Mesenteric fat pad (tissue), 1 donor: ENCODE measurements at regions not wholly inside any gene's neighbourhood (a gene's known extent, or its start where the extent isn't known, plus 50 kb on each side); places are given as distances from the start of the nearest gene placed in this dataset.
"Not testable (repeated sequence)": the region's sequence is repeated elsewhere in the genome, so short reads cannot be mapped to it uniquely, and the experiment has no call there.

ENCODE experiments used
- DNase-seq: peaks from one replicate; pipeline ENCODE4 v3.0.0-alpha.2; 2020; ENCODE audit warnings: low spot score
- donor health status: DM: yes; HTN: yes; CAD: no.

DNA sequence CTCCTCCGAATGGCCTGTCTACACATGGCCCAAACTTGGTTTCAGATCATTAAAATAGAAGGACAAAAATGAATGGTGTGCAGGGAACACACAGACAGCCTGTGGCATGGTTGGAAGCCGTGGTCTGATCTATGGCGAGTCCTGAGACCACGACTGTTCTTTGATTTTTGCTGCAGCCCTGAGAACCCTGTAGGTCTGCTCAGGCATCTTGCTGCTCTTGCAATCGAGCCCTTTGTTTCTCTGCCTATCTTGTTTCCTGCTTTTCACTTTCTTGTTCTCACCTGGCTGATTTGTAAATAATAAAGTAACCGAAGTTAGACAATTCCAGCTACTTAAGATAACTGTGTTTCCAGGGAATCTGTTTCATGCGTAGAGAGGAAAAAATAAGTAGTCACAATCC is 54.1 kb upstream of the NBPF9 start:
- DNase-seq, result not testable (repeated sequence)

DNA sequence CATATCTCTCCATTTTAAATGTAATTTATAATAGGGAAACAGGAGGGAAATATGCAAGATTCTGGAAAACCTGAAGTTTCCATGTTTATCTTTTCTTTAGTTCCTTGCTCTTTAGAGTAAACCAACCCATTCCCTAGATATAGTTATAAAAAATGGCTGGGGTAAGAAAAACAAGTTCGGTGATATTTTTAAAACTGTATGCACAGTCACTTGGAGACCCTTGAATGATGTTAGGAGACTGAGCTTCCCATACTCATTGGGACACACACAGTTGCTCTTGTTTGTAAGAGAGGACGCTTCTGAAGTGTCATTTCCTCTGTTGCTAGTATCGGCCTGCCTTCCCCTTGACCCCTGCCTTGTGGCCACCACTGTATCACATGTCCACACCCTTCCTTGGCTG is 55.0 kb upstream of the NBPF9 start:
- not testable (repeated sequence) for DNase-seq

DNA sequence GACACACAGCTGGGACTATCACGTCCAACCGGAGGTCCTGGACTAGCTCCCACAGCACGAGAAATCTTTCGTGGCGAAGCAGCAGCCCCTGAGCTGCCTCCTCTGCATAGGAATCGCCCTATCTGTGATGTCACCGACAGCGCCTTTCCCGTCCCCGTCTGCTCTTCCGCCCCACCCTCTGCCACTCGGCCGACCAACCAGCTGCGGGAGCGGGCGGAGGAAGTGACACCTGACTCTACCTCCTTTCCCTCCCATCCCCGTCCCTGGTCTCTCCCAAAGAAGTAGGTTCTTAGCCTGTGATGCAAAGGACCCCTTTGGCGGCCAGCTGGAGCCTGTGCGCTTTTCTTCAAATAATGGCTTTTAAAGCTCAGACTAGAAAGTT is 59.7 kb upstream of the NBPF9 start:
- DNase-seq, result not testable (repeated sequence)

DNA sequence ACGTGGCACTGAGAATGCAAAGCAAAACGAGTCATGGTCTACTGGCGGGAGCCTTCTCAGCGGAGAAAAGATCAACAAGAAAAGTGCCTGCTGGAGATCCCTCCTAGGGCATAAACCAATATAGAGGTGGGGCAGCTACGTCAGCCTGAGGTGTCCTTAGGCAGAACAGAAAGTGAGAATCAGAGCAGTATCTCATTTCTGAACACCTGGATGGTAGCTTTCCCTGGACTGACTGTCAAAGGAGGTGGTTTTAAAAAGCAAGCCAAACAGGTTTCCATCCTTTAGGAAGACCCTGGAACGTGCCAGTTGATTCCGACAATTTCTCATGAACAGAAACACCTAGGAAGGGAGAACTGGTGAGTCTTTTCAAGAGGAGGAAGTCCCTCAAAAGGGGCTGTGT is 71.4 kb upstream of the NBPF9 start:
- not testable (repeated sequence) for DNase-seq

DNA sequence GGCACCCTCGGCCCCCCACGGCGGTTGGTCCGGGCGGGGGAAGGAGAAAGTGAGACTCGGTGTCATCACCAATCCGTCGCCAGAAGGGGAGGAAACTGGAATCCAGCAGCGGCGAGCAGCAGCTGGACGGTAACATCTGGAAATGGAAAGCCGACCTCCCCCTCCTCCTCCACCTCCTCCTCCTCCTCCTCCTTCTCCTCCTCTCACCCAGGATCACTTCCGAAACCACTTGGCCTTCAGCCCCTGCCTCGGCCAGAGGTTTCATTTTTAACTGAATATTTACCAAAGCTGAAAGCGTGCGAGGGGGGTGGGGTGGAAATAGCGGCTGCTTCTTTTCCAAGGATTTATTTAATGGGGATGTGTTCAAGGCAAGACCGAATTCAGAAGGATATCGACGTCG is 72.5 kb upstream of the NBPF9 start:
- DNase-seq, result not testable (repeated sequence)

DNA sequence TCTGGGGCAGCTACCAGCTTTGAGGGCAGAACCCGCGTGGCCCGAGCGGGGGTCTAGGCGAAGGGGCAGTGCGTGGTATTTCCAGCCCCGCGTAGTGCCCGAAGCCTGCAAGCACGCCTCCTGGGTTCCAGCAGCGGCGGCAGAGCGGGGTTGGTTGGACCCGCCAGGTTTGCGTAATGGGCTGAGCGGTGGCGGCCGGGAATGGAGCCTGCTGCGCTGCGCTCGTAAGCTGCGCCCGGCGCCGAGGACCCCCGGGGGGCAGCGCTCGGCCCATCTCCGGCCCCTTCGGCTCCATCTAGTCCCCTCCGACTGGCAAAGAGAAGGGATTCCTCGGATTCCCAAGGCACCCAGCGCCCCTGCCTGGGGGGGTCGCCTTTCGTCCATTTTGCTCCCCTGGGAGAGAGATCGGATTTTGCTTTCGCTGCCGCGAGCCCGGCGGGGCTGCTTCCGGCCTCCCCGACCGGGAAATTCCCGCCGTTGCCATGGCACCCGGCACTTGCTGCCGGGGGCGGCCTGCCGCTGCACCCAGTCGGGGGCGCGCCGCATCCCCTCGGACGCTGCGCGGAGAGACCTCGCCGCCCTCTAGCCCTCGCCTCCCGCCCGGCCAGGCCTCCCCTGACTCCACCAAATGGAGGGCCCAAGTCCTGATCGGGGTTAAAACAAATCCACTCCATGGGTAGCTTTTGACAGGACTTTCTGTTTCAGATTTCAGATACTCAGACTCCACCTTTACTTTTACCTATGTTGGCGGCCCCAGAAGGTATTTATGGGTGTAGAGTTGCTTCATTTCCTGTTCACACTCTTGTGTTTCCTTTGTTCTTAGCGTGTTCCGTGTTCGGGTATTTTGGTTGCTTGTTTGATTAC is 73.3 kb upstream of the NBPF9 start:
- DNase-seq, result peak; percentile 88

DNA sequence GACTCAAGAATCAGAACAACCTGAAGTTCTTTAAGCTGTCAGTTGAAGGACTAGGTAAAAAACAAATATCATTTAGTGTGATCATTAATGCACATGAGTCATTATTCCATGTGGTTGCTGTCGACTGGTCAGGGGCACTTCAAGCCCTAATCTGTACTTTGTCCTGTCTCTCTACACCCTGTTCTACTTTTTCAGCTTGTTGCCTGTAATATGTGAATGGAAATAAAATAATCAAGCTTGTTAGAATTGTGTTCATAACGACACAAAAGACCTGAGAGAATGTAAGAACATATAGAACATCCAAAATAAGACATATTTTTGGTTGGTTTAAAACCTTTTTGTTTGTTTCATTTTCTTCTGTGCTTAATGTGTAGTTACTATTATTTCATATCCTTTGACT is 87.4 kb upstream of the NBPF9 start:
- not testable (repeated sequence) for DNase-seq

DNA sequence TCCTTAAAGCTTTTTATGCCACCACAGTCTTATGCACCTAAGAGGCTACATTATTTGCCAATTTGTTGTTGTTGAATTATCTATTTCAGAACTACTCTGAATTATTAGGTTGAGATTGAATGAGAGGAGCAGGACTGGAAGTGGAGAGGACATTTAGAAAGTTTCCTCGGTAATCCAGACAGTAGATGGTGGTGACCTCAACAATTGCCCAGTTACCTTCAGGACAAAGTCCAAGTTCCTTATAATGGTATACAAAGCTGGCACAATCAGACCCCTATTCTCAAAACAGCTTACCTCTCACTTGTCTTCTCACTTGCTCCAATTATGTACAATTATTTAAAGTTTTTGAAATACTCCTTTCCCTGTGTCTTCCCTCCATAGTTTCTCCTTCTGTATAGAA is 93.3 kb upstream of the NBPF9 start:
- DNase-seq, result not testable (repeated sequence)

DNA sequence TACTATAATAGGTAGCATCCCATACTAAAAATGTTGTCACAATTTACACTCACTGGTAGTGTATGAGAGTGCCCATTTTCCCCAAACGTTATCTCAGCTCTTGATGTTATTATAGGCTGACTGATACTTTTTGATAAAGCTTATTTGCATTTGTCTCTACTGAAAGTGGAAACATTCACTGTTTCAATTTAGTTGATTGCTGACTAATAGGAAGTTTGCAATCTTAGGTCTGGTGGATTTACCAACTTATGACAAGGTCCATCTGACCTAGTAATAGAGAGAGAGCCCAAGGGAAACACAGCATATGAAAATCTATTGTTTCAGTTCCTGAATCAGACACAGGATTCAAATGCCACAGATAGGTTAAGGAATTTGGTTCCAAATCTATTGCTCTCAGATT is 97.2 kb upstream of the NBPF9 start:
- DNase-seq, result not testable (repeated sequence)

DNA sequence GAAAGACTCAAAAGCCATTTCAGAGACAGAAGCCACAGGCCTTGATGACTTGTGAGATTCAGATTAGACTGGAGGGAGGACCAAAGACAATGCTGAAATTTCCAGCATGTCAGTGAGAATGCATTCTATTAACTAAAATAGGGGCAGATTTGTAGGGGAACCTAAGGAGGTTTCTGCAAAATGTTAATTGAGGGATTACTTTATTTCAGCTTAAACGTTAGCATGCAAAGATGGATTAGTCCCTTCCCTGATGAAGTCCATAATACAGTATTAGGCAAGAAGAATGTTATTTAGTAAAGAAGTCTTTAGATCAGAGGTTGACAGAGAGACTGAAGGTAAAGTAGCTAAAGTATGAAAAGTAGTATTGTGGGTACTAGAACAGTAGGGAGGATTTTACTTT is 98.9 kb upstream of the NBPF9 start:
- DNase-seq, result not testable (repeated sequence)

DNA sequence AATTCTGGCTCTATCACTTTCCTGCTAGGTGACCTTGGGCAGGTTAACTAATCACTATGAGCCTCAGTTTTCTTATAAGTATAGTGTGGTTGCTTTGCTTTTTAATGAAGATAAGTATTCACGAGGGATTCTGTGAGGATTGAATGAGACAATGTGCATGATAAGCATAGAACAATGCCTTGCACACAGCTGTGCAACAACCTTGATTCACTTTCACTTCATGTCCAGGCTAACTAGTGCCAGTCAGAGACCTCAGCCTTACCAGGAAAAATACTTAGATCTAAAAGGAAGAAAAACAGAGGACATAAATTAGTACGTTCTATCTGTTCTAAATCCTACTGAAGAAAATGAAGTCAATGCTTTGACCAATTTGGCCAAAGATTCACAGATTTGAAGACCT is 101.0 kb upstream of the NBPF9 start:
- not testable (repeated sequence) for DNase-seq

DNA sequence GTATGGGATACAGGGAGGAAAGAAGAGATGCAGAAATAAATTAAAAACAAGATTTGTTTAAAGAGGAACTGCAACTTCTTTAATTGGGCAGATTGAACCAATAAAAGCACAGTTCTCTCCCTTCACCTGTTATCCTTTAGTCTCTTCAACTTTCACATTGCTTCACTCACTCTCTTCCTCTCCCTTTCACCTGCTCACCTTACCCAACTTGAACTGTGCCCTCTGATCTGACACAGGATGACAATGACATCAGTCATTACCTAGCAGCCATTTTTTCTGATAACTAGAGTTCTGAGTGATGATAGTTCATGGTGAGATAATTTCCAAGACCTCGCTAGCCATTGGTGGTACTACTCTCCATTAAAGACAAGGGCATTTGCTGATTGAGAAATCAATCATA is 105.5 kb upstream of the NBPF9 start:
- DNase-seq, result not testable (repeated sequence)

DNA sequence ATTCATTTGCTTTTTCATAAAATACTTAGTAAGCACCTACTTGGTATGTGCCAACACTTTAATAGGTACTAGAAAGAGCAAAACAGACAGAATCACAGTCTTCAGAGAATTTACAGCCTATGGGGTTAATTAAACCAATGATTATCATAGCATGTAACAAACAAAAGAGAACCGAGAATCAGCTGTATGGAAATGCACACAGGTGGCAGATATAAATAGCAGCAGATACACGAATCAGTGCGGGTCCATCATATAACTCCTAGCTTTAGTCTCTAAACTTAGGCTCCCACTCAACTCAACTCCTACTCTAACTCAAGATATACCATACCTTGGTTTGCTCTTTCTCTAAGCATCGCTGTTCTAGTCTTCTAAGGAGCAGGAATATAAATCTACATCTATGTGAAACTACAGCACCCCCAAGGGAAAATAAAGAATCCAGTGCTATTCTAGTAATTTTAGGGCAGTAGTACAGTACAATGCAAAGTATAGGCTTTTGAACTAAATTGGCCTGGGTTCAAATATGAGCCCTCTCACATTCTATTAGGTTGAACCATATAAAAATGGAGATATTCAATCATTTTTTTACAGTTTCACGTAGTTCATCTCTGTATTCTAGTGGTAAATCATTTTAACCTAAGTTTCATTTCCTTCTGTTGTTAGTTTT is 108.5 kb upstream of the NBPF9 start:
- DNase-seq, result not testable (repeated sequence)

DNA sequence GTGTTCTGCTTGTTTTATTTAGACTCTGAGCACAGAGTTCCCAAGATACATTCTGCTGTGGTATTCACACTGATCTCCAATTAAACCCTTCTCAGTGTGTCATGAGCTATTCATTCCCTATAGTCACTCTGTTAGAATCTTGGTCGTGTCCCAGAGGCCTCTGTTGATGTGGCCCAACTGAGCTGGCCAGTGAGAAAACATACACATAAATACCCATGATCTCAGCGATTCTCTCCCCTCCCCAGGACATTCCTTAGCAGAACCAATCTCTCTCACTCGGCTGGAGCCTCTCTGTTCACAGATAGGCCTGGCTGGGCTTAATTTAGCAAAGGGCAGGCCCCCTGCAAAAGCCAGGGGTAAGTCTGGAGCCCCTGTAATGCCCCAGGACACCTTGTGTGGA is 109.6 kb upstream of the NBPF9 start:
- DNase-seq, result not testable (repeated sequence)

DNA sequence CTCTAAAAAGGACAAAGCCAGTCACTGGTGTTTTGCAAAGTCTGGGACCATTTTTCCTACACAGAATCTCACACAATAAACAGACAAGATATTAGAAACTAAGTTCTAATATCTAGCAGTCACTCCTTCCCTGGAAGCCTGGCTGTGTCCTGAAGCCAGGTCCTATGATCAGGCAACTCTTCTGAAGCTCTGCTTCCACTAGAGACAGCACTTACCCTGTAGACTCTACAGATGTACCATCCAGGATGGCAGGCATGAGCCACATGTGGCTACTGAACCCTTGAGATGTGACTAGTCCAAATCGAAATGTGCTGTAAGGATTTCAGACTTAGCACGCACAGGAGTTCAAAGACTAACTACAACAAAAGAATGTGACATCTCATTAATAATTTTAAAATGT is 110.3 kb upstream of the NBPF9 start:
- DNase-seq, result not testable (repeated sequence)

DNA sequence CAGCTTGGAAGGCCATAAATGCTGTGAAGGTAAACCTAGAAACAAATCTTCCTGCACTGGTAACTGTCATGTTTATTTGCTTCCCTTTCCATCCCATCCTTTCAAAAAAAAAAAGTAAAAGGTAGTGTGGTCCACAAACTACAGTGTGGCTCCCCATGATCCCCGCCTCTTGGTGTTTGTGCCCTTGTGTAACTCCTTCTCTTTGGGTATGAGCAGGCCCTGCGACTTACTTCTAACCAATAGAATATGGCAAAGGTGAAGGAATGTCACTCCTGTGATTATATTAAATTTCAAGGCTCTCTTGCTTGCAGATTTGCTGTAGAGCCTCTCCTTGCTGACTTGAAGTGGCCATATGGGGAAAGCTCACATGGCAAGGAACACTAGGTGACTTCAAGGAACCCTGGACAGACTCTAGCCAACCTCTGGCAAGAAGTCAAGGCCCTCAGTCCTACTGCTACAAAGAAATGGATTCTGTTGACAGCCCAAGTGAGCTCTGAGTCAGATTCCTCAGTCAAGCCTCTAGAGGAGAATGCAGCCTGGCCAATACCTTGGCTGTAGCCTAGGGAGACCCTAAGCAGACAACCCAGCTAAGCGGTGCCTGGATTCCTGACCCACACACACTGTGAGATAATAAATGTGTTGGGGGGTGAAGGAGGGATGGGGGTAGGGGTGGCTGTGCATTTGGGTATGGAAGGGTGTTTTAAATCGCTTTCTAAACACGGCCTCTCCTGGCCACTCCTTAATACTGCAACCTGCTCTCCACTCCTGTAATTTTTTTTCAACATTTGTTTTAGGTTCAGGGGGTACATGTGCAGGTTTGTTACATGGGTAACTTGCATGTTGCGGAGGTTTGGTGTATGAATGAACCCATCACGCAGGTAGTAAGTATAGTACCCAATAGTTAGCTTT is 115.0 kb upstream of the NBPF9 start:
- DNase-seq, result not testable (repeated sequence)

DNA sequence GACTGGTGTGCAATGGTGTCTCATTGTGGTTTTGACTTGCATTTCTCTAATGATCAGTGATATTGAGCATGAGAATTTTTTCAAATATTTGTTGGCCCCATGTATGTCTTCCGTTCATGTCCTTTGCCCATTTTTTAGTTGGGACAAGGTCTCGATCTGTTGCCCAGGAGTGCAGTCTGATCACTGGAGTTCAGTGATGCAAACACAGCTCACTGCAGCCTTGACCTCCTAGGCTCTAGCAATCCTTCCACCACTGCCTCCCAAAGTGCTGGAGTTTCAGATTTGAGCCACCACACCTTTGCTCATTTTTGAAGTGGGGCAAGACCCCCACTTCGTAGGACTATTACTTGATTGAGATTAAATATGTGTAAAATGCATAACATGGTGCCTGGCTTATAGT is 116.2 kb upstream of the NBPF9 start:
- DNase-seq, result not testable (repeated sequence)

DNA sequence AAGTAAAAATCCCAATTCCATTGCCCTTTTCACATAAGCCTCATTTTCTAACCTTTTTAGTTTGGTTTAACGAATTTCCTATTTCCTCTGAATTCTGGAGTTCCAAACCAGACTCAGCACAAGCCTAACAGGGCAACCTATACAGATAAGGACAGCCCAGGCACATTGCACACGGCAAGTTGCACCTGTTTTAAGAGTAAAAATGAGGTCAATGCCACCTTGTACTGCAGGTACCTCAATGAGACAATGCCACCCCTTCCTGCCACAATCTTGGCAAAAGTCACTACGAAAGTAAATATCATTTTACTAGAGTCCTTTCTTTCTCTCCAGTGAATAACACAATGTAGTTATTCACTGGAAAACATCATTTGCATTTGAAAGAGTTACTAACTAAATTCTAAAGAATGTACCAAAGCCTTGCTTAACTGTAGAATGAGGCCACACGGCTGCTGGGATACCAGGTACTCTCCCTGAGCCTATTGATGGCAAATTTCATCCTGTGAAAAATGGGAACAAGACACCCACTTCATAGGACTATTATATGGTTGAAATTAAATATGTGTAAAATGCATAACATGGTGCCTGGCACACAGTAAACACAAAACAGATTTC is 117.2 kb upstream of the NBPF9 start:
- DNase-seq, result not testable (repeated sequence)

DNA sequence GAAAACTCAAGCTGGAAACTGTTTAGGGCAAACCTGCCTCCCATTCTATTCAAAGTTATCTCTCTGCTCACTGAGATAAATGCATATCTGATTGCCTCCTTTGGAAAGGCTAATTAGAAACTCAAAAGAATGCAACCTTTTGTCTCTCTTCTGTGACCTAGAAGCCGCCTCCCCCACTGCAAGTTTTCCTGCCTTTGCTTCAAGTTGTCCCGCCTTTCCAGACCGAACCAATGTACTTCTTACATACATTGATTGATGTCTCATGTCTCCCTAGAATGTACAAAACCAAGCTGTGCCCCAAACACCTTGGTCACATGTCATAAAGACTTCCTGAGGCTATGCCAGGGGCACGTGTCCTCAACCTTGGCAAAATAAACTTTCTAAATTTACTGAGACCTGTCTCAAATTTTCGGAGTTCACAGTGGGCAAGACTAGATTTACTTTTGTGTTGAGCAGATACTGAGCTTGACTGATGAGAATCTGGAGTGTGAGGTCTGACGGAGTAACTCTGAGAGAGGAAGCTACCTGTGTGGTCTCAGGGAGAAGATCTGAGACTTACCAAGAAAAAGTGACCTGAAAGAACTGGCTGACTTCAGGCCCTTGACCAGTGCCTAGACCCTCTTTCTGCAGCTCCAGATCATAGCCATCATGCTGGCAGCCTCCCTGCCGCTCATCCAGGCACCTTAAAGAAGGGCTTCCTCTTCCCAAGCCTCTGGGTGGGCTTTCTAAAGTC is 124.7 kb upstream of the NBPF9 start:
- not testable (repeated sequence) for DNase-seq
